MM.1S (cell line): ENCODE measurements at regions not wholly inside any gene's neighbourhood (a gene's known extent, or its start where the extent isn't known, plus 50 kb on each side); places are given as distances from the start of the nearest gene placed in this dataset.

Experiments
- CTCF ChIP-seq: fragments of 300-600 bp; sonication (generic); IDR thresholded peaks from 2 replicates; pipeline ENCODE4 v1.5.1; 2016; ENCODE audit warnings: antibody characterized with exemption, low read length, mixed read lengths
- EZH2 ChIP-seq: fragments of 300-600 bp; sonication (generic); optimal IDR thresholded peaks from 2 replicates; pipeline ENCODE3; 2017; ENCODE audit warnings: low read depth, mild to moderate bottlenecking, antibody characterized with exemption, low read length, mixed read lengths

GRCh38 chr1:94658221-94658620 is 116.7 kb upstream of the F3 start:
- TF ChIP-seq CTCF (no peak), EZH2 (no peak)
